ENCODE measurements at regions not wholly inside any gene's neighbourhood (a gene's known extent, or its start where the extent isn't known, plus 50 kb on each side); places are given as distances from the start of the nearest gene placed in this dataset.
"Not testable (repeated sequence)": the region's sequence is repeated elsewhere in the genome, so short reads cannot be mapped to it uniquely, and the experiment has no call there.

DNA sequence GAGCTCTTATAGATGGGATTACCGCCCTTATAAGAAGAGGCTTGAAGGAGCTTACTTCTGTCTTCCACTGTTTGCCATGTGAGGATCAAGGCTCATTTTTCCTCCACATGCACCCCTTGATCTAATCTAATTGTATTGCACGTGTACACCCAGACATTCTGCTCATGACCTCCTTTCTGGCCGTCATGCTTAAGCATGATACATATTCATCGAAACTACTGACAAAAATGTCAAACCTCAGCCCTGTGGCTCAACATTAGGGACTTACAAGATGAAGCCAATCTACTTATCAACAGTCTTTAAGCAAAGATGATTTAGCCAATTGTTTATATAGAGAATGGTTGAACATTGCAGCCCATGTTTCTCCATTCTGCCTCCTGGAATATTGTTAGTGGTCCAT is 127.6 kb downstream of the XCL2 start:
- DNase-seq = no peak

DNA sequence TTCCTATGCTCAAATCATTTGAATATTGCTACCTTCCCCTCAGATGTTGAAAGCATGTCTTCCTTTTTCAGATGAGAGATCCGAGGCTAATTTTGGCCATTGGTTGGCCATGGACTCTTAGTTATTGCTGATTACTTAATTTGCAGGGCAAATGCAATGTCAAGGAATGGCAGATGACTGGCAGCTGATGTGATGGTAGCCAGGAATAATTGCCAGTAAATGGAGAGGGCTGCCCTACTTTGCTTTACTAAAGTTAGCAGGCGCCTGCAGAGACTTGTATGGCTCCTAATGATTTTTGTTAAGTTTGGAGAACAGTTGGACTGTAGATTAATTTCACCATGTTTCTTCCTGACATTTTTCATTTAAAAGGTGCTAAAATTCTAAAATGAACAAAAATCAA is 128.9 kb downstream of the XCL2 start:
- DNase-seq = no peak

DNA sequence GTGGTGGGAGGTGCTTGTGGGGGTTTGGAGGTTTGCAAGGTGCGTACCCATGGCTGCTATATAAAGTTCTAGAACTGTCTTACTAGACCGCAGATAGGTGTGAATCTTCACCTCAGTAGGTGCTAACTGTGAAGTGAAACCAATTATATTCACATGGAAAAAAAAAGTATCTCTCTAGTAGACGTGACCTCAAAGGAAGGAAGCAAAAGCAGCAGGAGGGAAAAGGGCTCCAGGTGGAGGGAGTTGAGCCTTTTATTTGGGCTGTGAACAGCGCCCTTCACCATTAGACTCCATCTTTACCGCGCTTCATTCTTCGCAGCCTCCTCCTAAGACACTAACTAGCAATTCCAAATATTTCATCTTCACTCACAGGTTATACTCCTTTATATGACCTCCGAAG is 129.8 kb downstream of the TBX19 start:
- no peak for DNase-seq

DNA sequence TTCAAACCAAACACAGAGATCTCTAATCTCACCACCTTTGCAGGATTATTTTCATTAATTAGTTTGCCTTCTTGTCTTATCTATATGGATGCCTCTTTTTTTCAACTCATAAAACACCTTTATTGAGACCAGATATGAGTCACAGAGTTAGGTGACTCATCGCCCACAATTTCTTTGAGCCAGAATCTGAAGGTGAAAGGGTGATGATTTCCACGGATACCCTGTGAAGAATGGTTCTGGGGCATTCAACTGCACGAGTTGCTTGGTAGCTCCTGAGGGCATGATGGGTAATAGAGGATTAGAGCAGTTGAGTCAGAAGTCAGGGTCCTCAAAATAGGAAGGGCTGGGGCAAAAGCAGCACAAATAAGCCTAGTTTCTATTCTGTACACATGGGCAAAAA is 128.2 kb downstream of the TBX19 start:
- no peak for DNase-seq

DNA sequence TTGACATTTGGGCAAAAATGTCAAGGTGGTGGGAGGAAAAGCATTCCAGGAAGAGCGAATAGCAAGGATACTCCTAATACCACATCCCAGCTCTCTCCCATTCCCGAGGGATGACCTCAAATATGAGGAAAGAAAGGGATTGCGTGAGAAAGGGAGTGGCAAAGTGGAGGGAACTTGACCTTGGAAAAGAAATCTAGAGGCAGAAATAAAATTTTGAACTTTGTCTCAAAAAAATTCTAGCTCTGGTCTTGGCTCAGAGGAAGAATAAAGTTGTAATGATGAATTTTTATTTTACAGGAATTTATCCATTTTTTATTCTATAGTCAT is 127.8 kb downstream of the TBX19 start:
- no peak for DNase-seq

DNA sequence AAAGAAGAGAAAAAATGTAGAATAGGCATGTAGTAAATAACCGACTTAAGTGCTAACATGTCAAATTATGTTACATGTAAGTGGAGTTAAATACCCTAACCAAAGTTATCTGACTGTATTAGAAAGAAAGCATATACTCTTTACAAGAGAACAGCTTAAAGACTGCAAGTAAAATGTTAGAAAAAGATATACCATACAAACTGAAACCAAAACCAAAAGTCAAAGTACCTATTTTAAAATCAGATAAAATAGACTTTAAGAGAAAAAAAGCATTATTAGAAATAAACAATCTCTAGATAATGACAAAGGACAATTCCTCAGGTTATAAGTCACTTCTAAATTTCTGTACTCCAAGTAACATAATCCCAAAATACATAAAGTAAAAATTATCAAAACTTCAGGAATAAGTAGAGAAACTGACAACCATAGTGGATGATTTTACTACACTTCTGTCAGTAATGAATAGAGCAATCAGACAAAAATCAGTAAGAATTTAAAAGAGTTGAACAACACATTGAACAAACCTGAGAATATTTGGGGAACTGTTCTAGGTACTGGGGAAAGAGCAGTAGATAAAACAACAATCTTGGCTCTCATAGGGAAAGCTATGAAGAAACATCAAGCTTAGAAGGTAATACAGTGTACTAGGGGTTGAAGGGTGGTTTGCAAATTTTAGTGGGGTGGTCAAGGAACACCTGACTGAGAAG is 127.3 kb downstream of the TBX19 start:
- no peak for DNase-seq

DNA sequence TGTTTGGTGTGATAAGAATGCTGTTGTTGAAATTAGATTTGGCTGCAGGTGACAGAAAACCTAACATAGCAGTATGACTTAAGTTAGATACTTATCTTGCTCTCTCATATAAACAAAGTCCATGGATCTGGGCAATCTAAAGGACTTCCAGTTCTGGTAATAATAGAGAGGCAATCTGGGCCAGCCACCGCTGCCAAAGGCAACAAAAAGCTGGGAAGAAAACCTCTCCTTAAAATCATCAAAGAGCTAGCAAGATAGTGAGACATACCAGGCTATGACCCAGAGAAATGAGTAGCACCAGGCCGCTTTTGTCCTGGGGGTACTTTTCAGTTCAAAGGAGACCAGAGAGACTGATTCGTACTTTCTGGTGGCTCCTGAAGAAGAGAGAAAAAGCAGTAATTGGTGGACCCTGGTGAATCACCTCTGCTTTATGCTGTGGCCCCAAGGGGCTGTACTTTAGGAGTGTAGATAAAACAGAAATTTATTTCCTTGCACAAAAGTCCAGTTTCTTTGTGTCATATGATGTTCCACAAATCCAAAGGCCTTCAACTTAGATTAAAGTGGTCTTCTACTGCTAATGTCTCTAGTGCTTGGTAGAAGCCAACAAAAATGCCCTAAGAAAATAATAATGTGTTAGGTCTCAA is 125.4 kb downstream of the TBX19 start:
- DNase-seq = no peak

DNA sequence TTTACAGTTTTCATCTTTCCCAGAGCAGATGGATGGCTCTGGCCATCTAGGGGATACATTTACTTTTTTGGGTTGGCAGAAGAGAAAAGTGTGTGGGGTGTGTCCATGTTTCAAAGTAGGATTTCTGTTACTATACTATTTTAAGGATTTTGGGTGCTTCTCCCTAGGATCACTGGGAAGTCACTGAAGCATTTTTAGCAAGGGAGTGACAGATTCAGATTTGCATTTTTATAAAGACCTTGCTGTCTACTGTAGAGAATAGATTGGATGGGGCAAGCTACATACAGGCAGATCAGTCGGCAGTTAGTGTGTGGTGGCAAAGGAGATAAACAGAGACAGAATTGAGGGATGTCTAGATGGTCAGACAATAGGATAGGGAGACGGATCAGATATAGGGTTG is 122.5 kb downstream of the TBX19 start:
- no peak for DNase-seq

DNA sequence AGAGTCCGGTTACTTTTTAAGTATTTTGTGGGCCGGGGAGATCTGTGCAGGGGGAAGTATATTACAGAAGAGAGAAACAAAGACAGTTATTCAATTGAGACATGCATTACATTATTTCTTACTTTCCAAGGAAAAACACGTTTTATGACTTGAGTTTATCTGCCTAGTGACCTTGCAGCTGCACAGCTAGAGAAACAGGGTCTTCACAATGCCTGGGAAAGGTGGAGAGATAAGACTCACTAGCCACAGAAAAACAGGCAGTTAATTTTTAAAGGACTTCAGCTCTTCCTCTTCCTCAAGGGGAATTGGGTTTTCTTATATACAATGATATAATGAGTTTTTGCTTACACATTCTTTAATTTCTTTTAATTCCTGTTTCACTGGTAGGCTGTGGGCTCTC is 121.8 kb downstream of the TBX19 start:
- not testable (repeated sequence) for DNase-seq

DNA sequence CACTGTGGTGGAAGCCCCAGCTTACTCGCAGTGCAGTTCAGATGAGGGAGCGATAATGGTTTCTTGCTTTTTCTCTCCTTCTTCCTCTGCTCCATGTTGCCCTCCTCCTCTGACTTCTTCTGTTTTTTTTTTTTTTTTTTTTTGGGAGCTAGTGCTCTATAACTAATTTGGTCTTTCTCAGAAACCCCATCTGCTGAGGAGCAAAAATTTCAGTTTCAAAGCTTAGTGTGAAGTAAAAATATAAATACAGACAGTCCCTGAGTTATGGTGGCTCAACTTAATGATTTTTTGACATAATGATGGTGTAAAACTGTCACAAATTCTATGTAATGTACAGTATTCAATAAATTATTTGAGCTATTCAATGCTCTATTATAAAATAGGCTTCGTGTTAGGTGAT is 120.7 kb downstream of the TBX19 start:
- DNase-seq = no peak

DNA sequence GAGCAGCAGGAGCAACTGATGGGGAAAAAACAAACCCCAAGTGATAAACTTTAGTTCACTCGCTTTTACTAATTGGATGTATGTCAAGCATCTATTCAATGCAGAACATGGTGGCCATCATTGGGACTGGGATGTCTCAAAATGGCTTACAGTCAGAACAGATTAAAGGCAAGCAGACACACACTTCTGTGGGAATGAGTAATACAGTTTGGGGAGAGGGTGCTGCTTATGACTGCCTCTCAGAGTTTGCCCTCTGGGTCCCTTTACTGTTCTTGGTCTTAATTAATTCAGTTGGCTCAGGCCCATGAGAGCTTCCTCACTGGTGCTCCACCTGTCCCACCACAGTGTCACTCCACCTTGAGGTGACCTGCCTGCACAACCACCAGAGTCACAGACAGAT is 119.5 kb downstream of the TBX19 start:
- no peak for DNase-seq

DNA sequence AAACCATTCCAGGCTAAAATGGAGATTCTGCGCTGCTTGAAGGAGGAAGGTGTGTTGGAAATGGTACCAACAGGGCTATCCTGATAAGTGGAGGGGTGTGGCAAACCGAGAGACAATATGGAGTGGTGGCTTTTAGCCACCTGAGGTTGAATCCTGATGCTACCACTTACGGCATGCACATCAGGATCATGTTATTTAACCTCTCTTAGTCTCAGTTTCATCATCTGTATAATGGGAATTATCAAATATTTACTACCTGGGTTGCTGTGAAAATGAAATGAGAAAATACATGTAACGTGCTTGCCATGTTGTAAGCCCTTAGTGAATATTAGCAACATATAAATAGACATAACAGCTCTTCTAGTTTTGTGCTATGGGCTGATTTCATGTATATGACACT is 117.1 kb downstream of the TBX19 start:
- DNase-seq = no peak

DNA sequence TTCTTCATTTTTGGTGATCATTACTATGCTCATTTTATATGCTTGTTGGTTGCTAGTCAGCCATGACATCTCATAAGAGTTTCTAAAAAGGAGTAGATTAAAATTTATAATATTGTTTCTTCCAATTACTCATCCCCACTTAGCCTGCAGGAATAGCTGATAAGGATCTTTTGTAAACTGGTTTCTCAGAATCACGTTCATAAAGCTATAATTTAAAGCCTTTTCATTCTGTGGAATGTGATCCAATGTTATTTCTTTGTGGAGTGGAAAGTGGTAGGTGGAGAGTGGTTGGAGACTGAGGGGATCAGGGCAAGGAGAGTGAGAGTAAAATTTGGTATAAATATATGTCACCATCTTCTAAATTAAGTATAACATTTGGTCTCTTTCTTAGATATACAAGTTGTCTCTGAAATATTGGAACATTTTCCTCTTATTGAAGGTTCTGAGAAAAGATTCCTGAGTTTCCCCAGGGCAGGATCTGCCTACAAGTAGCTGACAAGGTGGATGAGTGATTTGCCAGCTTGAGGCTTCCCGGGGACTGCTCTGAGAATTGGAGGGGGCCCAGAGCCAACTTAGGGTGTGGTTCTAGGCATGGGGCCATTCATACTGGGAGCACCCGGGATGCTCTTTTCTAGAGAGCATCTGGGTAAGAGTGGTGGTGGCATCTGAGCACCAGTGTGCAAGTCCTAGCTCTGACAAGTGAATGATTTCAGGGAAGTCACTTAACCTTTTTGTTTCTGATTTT is 116.4 kb downstream of the TBX19 start:
- DNase-seq = no peak

DNA sequence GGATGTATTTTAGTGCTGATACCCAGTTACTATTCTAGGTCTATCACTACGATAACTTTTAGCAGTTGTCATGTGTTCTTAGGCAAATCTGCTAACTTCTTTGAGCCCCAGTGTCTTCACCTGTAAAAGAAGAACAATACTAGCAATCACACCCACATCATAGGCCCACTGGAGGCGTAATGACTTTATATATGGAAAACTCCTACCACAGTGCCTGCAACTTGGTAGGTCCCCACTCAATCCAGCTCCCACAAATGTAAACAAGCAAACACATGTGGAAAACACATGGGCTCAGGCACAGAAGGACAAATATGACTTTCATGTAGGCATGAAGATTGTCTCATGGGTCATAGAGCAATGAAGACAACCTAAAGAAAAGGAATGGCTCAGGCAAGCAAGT is 115.8 kb downstream of the TBX19 start:
- DNase-seq = no peak

DNA sequence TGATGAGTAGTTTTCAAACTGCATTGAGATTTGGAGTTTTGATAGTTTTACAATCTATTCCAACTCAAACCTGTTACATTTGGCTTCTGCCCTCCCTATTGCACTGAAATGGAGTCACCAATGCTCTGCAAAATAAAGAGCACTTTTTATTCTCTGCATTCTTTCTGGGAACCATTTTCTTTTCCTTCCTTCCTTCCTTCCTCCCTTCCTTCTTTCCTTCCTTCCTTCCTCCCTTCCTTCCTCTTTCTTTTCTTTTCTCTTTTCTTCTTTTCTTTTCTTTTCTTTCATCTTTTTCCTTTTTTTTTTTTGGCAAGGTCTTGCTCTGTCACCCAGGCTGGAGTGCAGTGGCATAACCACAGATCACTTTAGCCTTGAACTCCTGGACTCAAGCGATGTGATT is 114.2 kb downstream of the TBX19 start:
- DNase-seq = no peak

DNA sequence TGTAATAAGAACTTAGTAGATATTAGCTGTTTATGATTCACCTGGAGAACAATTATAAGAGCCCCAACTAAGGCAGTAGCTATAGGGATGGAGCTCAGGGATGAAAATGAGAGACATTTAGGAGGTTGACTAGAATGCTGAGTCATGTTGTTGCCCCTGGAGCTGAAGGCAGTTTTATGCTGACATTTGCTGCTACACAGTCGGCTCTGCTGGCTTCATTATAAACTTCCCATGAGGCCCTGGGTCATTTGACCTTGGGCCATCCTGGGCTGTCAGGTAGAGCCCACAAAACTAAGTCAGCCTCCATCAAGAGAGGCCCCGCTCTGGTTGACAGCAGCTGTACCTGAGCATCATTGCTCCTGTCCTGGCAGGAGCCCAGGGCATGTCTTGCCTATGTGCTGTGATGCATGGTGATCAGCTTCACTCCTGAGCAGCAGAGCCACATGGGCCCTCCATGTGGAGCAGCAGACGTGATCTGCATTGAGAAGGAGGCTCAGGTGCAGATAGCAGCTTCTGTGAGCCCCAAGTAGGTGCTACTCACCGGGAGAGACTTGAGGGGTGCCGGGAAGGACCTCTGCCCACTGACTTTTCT is 112.4 kb downstream of the TBX19 start:
- no peak for DNase-seq

DNA sequence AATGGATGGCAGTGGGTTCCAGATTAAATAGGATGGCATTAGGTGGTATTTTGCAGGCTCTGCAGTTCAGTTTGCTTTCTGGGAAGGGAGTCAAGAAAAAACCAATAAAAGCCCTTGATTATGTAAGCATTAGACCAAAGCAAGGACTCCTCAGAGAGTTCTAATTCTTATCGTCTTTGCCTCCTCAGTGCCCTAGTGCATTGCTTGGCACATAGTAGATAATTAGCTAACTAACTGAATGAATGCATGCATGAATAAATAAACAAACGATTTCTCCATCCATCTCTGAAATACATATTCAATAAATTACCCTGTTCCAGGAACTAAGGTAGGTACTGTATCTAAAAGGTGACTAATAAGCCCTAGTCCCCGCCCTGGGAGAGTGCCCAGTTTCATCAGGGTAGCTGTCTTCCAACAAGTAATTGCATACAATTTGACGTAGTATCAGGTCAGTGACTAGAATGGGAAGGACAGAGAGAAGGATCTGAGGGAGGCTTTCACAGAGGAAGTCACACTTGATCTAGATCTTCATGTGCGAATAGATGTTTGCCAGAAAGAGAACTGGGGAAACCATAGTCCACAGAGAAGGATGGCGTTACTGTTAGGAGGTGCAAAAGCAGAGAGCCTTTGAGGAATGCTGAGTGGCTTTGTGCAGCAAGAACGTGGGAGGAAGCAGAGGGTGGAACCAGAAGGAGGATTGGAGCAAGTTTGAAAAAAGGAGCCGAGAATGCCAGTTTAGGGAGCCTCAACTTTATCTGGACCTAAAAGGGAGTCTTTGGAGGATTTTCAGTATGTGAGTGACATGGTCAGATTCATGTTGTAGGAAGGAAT is 111.4 kb downstream of the TBX19 start:
- no peak for DNase-seq

DNA sequence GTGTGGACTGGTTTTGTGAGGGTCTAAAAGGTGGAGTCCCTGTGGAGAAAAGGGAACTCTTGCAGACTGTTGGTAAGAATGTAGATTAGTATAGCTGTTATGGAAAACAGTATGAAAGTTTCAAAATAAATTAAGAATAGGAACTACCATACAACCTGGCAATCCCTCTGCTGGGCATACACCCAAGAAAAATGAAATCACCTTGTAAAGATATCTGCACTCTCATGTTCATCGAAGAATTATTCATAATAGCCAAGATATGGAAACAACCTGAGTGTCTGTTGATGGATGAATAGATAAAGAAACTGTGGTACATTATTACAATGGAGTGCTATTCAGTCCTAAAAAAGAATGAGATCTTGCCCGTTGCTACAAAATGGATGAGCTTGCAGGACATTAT is 109.6 kb downstream of the TBX19 start:
- no peak for DNase-seq

DNA sequence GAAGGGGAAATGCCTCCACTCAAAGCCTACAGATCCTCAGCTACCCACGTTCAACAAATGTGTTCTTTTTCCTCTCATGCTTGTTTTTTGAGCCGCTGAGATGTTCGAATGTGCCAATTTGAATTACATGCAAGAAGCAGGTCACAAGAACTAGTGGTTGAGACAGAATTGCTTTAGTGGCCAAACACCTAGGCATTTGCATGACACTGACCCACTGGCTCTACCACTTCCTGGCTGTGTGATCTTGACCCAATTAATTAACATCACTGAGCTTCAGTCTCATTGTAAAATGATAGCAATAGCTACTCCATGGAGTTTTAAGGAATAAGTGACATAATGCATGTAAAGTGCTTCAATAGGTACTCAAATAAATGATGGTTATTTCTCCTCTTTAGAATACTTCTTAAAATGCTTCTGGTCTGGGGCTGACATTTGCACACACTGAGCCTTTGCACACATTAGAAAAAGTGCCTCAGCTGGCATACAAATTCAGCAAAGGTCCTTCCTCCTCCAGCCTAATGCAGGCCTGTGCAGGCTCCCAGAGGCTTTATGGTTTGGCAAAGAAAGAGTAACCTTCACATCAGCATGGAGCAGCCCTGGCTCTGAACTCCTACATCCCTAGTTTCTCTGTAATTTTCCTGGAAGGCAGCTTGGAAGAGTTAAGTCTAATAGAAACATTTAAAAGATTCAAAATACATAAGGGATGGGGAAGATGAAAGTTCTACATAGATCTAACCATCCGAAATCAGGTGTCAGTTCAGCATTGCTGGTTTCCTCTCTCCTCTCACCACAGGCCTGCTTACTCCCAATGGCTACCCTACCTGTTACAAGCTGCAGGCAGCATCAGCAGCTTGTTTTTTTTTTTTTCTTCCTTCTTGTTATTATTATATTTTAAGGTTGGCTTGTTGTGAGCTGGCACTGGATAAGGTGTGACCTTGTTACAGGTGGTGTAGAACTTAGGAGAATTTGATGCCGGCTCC is 107.4 kb downstream of the TBX19 start:
- DNase-seq = peak; percentile 7

DNA sequence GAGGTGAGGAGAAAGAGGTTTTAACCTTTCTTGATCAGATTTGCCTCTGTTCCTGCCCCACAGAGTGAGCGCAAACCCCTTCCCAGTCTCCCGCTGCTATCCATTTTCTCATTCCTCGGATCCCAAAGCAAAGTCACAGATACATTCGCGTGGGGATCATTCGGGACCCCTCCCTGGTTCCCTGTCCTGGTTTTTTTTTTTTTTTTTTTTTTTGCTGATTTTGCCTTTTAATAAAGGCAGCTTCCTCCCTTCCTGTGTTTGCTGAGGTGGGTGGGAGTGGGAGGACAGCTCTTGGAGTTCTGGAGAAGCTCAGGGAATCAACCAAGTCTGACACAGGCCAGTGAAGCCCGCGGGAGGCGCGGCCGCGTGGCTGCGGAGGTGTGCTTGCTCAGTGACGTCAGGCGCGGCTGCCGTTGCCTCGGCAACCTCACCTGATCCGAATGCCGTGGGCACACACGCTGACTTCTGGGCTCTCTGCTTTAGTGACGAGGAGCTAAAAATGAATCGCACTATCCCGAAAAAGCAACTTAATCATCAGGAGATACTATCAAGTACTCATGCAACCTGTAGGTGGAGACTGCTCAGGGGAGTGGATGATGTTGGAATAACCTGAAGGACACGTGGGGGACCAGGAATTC is 106.4 kb downstream of the TBX19 start:
- peak; percentile 62 for DNase-seq

DNA sequence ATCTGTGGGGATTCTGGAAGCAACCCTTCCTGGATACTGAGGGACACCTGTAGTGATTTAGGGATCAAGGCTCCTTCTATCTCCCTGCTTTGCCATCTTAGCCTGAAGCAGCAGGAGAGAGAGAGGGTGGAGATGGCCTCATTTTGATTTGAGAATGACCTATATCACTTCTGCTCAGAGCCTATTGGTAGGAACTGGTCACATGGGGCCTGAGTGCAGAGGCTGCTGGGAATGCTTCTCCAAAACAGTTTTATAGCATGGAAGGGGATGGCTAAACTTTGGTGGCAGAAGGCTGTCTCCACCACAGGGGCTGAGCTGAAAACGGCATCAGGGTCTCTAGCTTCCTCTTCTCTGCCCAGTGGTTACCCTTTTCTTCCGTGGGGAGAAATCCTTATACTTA is 105.8 kb downstream of the TBX19 start:
- DNase-seq = peak; percentile 6
